Activated CD4-positive, alpha-beta T cell treated with anti-CD3 and anti-CD28 coated beads for 4 hours (primary cell): ENCODE measurements at regions not wholly inside any gene's neighbourhood (a gene's known extent, or its start where the extent isn't known, plus 50 kb on each side); places are given as distances from the start of the nearest gene placed in this dataset.

Experiments used
- DNase-seq, 2 donors: peaks; one replicate each; pipeline ENCODE4 v3.0.0-alpha.2; 2020

GRCh38 chr14:53501361-53502211, 348.5 kb upstream of the DDHD1 start:
- DNase-seq: no peak

DNA sequence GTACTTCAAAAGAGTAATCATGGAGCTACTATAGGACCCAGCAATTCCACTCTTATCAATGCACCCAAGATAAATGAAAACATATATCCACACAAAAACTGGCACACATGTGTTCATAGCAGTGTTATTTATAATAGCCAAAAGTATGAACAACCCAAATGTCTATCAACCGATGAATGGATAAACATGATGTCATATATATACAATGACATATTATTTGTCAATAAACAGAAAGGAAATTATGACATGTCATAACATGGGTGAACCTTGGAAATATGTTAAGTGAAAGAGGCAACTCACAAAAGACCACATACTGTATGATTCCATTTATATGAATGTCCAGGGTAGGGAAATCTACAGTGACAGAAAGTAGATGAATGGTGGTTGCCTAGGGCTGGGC, 347.1 kb upstream of the DDHD1 start:
- DNase-seq: no peak

- no peak for DNase-seq
Observed at GRCh38 chr14:53496668-53497067, 343.5 kb upstream of the DDHD1 start.

GRCh38 chr14:53495846-53496343, 342.8 kb upstream of the DDHD1 start:
- no peak for DNase-seq

GRCh38 chr14:53494587-53494986, 341.5 kb upstream of the DDHD1 start:
- DNase-seq: no peak

GRCh38 chr14:53493860-53494259, 340.7 kb upstream of the DDHD1 start:
- DNase-seq: no peak

DNA sequence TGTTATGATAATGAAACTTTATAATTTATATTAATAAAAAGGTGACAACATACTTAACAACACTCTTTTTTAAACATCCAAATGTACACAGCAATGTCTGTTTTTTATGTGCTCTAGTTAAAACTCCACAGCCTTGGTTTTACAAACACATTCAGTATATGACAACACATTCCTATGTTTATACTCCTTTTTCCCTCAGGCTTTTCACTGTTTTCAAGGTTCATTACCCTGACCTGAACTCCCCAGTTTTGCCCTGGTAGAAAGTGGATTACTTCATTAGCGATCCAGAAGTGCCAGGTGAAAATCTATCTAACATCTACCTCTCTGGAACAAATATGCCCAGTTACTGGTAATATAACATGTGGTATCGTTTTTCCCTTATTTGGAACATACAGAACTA, 340.2 kb upstream of the DDHD1 start:
- DNase-seq: no peak

DNA sequence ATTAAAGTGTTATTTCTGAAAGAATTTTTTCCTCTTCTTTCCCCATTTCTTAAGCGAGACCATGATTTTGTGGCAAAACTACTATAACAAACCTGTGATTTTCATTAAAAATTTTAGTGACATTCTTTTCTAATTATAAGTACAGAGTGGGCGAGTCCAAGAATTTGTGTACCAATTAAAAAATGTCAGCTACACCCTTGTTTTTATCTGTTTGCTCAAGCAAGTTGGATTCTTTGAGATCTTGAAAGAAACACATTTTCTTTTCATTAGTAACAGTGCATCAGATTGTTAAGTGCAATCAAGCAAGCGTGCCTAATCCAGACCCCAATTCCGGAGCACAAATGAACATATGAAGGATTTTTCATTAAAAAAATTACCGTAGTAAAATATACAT, 338.8 kb upstream of the DDHD1 start:
- no peak for DNase-seq

DNA sequence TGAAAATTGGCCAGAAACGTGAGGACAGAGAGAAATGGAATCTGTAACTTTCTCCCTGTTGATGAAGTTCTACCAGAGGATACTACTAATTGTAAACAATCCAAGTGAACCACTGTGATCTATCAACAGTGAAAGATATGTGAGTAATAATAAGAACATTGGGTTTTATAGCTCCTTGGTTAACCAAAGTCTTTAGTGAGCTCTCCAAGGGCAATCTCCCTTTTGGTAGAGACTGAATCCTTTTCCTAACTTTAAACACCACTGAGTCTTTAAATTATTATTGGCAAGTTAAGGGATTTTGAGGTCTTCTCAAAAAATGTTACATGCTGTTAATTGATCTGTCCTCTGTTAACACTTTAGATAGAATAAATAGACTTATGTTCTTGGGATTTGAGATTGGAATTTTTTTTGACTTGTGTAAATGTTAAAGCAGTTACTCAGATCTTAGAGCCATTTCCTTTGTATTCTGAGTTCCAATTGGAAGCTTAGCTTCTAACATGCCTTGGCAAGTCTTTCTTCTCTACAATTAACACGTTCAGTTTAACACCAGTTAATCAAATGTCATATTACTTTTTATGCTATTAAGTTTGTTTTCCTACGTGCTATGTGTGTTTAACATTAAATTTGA, 338.2 kb upstream of the DDHD1 start:
- DNase-seq: no peak

DNA sequence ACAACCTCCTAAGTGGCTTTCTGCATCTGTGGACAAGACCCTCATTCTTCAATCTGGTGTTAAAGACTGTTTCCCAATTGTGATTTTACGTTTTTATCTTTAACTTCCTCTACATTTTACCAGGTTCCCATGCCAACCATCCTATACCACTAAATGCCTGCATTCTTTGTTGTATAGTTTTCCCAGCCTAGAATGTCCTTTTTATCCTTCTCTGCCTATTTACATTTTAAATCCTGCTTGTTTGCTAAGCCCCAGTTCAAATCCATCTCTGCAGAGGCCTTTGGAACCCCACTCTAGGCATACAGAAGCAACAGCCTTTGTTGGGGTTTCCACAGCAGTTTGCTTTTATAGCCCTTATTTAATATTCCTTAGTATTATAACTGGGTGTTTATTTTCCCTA, 325.1 kb upstream of the DDHD1 start:
- DNase-seq: no peak

GRCh38 chr14:53473480-53473879, 320.4 kb upstream of the DDHD1 start:
- DNase-seq: no peak

GRCh38 chr14:53472306-53472705, 319.2 kb upstream of the DDHD1 start:
- DNase-seq: no peak

GRCh38 chr14:53470351-53471043, 317.4 kb upstream of the DDHD1 start:
- no peak for DNase-seq

DNA sequence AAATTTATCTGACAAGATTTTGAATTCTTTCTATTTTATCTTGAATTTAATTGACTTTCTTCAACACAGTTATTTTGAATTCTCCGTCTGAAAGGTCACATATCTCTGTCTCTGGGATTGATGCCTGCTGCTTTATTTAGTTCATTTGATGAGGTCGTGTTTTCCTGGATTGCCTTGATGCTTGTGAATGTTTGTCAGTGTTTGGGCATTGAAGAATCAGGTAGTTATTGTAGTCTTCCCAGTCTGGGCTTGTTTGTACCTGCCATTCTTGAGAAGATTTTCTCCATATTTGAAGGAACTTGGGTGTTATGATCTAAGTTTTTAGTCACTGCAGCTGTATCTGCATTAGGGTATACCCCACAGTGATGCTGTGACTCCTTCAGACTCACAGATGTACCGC, 315.8 kb upstream of the DDHD1 start:
- no peak for DNase-seq

DNA sequence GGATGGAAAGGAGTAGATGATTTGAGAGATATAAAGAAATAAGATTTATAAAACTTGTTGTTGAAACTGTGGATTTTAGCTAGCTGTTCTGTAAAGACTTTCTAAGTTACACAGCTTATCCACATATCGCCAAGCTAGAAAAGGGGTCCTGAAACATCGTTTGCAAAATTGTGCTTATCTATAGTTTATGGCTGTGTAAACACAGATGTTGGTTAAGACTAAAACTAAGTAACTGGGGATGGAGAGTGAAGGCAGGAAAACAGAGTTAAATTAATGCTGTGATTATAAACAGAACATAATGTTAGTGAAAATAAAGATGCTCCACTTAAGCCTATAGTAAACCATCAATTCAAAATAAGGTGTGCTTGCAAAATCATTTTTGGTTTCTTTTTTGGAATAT, 311.3 kb upstream of the DDHD1 start:
- DNase-seq: no peak

- no peak for DNase-seq
Observed at GRCh38 chr14:53462931-53463778, 310.0 kb upstream of the DDHD1 start.

DNA sequence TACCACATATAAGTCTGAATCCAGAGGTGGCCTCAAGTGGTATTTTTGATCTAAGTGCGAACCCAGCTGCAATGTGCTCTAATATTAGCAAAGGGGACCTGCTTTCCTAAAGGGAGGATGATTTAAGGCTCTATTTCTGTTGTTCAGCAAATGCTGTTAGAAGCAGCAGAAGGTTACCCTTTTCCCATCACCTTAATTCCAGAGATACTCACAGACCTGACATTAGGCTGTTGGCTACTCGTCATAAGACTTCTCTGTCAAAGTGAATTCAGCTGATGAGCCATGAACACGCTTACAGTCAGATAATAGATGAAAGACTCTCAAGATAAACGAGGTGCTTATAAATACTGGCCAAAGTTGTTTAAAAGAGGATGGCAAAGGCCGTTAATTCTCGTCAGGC, 308.7 kb upstream of the DDHD1 start:
- no peak for DNase-seq

GRCh38 chr14:53460544-53460943, 307.4 kb upstream of the DDHD1 start:
- DNase-seq: no peak

DNA sequence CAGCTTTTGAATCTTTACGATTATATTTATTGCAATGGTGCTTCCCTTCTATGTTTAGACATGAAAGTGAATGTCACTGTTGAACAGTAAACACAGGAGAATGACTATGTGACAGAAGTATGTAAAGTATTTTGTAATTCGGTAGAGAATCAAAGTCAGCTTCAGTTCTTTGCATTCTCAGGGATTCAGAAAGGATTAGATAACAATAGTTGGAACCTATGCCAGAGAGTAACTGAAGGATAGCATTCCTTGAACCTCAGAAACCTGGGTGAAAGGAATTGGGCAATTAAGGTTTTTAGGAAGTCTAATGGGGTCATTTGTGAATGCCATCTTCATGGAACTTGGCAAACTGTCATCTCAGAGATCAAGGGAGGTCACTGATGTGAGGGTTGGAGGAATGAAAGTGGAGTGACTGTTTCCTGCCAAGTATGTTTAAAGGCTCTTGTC, 305.3 kb upstream of the DDHD1 start:
- no peak for DNase-seq

DNA sequence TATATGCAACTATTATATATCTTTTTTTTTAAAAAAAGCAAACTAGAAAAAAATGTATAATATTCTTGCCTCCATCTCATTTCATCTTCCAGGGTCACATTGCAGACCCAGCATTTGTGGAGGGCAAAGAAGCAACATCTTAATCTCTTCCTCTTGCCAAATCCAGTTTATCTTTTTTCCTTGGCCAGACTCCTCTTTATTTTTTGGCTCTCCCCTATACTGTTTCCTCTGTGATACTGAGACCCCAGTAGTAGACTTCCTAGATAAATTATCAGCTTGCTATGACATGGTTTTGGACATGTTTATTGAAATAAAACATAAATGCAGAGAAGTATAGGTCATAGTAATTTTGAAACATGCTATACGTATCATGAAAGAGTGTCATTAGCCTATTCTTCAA, 303.8 kb upstream of the DDHD1 start:
- no peak for DNase-seq

DNA sequence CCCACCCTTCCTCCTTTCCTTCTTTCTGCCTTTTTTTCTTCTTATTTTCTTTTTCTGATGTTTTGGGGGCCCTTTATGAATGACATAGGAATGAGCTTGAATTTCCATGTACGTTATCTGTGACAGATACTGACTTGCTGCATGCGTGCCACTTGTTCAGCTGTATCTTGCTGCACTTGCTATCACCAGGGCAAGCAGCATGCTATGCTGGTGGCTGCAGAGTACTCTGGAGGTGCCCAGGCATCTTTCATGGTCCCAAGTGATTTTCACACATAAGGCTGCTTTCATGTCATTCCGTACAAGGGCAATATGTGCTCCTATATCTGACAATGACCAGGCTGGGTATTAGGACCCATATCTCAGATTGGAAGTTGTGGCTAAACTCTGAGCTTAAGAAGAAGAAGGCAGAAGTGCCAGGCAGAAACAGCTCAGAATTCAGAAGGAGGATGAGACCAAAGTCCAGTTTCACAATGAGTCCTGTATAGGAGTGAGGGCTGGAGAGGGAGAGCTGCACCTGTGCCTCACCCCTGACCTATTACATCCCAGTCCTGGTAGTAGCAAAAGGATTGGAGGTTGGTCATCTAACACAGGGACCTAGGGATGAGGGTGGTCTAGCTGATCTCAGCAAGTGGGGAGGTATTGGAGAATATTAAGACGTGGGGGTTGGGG, 299.0 kb upstream of the DDHD1 start:
- no peak for DNase-seq

GRCh38 chr14:53450871-53451270, 297.7 kb upstream of the DDHD1 start:
- DNase-seq: no peak
